ENCODE measurements at regions not wholly inside any gene's neighbourhood (a gene's known extent, or its start where the extent isn't known, plus 50 kb on each side); places are given as distances from the start of the nearest gene placed in this dataset.

GRCh38 chr3:73801444-73801843 is 176.7 kb upstream of the PDZRN3 start:
- no peak for DNase-seq (ENCODE audit: low spot score)

- DNase-seq (ENCODE audit: low spot score): no peak
These were observed 172.6 kb upstream of the PDZRN3 start for GRCh38 chr3:73797311-73797710.

GRCh38 chr3:73796382-73796781 is 171.6 kb upstream of the PDZRN3 start:
- DNase-seq (ENCODE audit: low spot score): no peak

GRCh38 chr3:73791356-73791755 is 166.6 kb upstream of the PDZRN3 start:
- DNase-seq (ENCODE audit: low spot score): no peak

GRCh38 chr3:73789825-73790444 is 165.2 kb upstream of the PDZRN3 start:
- DNase-seq (ENCODE audit: low spot score): no peak

- no peak for DNase-seq (ENCODE audit: low spot score)
These were observed 162.9 kb upstream of the PDZRN3 start for GRCh38 chr3:73787620-73788019.

- DNase-seq (ENCODE audit: low spot score): no peak
These were observed 162.3 kb upstream of the PDZRN3 start for GRCh38 chr3:73786998-73787397.

- peak; percentile 43 for DNase-seq (ENCODE audit: low spot score)
These were observed 161.6 kb upstream of the PDZRN3 start for GRCh38 chr3:73786321-73786807.

GRCh38 chr3:73784686-73785392 is 160.1 kb upstream of the PDZRN3 start:
- no peak for DNase-seq (ENCODE audit: low spot score)

- no peak for DNase-seq (ENCODE audit: low spot score)
These were observed 159.1 kb upstream of the PDZRN3 start for GRCh38 chr3:73783811-73784210.

GRCh38 chr3:73781541-73781940 is 156.8 kb upstream of the PDZRN3 start:
- DNase-seq (ENCODE audit: low spot score): no peak

- DNase-seq (ENCODE audit: low spot score): no peak
These were observed 149.9 kb upstream of the PDZRN3 start for GRCh38 chr3:73774645-73775044.

GRCh38 chr3:73773233-73773632 is 148.5 kb upstream of the PDZRN3 start:
- no peak for DNase-seq (ENCODE audit: low spot score)

- no peak for DNase-seq (ENCODE audit: low spot score)
These were observed 147.5 kb upstream of the PDZRN3 start for GRCh38 chr3:73772076-73772886.

GRCh38 chr3:73768524-73769308 is 144.0 kb upstream of the PDZRN3 start:
- no peak for DNase-seq (ENCODE audit: low spot score)

- peak; percentile 27 for DNase-seq (ENCODE audit: low spot score)
These were observed 142.0 kb upstream of the PDZRN3 start for GRCh38 chr3:73766599-73767381.

GRCh38 chr3:73765878-73766545 is 141.3 kb upstream of the PDZRN3 start:
- peak; percentile 6 for DNase-seq (ENCODE audit: low spot score)

GRCh38 chr3:73762855-73763254 is 138.1 kb upstream of the PDZRN3 start:
- DNase-seq (ENCODE audit: low spot score): no peak

- no peak for DNase-seq (ENCODE audit: low spot score)
These were observed 134.6 kb upstream of the PDZRN3 start for GRCh38 chr3:73759297-73759711.

GRCh38 chr3:73757536-73757935 is 132.8 kb upstream of the PDZRN3 start:
- DNase-seq (ENCODE audit: low spot score): no peak
